Peyer's patch (tissue), 4 donors: ENCODE measurements at regions not wholly inside any gene's neighbourhood (a gene's known extent, or its start where the extent isn't known, plus 50 kb on each side); places are given as distances from the start of the nearest gene placed in this dataset.

Experiments used
- POLR2A ChIP-seq, 2 donors: fragments of 450-650 bp; IDR thresholded peaks; one replicate each; pipeline ENCODE4 v1.5.1; 2017; ENCODE audit warnings: antibody characterized with exemption in 2 of 2, mild to moderate bottlenecking in 2 of 2, moderate library complexity in 2 of 2
- TF ChIP-seq, protein P1 (sequence below), 6 experiments: fragments of 450-650 bp in 4 of 6; fragments of 200-600 bp in 2 of 6; sonication (generic) in 1 of 6; IDR thresholded peaks; one replicate each; pipeline ENCODE4 v1.5.1; 2017 to 2019; ENCODE audit warnings: antibody characterized with exemption in 6 of 6, mild to moderate bottlenecking in 3 of 6, moderate library complexity in 1 of 6

DNA sequence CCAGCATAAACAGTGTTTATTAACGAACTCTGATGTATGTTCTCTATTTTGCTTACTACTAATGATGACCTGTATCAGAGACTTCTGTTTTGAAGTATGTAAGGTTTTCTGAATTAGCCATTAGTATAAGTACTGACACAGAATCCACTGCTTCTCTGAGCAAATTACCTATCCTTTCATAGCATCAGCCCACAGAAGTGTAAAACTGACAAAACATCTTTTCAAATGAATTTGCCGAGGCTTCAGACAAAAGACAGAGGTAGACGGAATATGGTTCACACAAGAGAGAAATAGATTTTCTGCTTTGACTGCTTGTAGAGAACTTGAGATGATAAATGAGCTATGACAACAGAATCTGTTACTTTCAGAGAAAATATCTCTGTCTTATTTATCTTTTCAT, 1051.6 kb downstream of the AMY1C start:
- TF ChIP-seq, protein P1, sequence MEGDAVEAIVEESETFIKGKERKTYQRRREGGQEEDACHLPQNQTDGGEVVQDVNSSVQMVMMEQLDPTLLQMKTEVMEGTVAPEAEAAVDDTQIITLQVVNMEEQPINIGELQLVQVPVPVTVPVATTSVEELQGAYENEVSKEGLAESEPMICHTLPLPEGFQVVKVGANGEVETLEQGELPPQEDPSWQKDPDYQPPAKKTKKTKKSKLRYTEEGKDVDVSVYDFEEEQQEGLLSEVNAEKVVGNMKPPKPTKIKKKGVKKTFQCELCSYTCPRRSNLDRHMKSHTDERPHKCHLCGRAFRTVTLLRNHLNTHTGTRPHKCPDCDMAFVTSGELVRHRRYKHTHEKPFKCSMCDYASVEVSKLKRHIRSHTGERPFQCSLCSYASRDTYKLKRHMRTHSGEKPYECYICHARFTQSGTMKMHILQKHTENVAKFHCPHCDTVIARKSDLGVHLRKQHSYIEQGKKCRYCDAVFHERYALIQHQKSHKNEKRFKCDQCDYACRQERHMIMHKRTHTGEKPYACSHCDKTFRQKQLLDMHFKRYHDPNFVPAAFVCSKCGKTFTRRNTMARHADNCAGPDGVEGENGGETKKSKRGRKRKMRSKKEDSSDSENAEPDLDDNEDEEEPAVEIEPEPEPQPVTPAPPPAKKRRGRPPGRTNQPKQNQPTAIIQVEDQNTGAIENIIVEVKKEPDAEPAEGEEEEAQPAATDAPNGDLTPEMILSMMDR (IDR thresholded peaks at IDR 0.05), result no peak
- TF ChIP-seq POLR2A (IDR thresholded peaks at IDR 0.05), result no peak
